ENCODE measurements at regions not wholly inside any gene's neighbourhood (a gene's known extent, or its start where the extent isn't known, plus 50 kb on each side); places are given as distances from the start of the nearest gene placed in this dataset.
"Not testable (repeated sequence)": the region's sequence is repeated elsewhere in the genome, so short reads cannot be mapped to it uniquely, and the experiment has no call there.

DNA sequence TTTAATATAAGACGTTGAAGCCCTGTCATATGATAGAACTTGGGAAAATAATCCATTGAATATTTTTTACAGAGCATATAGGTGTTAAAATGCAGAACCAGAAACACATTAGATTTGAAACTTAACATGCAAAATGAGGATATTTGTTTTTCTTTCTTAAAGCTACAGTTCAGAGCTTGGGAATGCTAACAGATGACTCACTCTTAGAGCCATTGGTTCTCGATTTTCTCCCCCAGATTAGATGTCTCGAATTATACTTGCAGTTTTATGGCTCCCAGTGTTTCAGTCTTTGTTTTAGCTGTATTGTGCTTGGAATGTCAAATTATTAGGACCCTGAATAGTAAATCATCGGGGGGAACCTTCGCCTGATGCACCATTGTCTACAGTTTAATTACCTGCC is 575.7 kb upstream of the ZP4 start:
- Histone ChIP-seq H3K4me3 (ENCODE audit: low read depth in 1 of 2, low read length in 2 of 2) (no peak overlapping the region), H3K9ac (ENCODE audit: low read depth in 1 of 2, low read length in 2 of 2) (no peak overlapping the region), H3K4me1 (ENCODE audit: control insufficient read depth in 1 of 2, insufficient read depth in 2 of 2, low read length in 2 of 2) (no peaks in the 10 kb centered on the region), H3K9me3 (ENCODE audit: control insufficient read depth in 1 of 2, low read length in 2 of 2) (no peaks in the 10 kb centered on the region), H3K27ac (ENCODE audit: low read depth, low read length) (no peak overlapping the region), H3K36me3 (ENCODE audit: control insufficient read depth in 1 of 2, insufficient read depth in 2 of 2, low read length in 2 of 2) (no peaks in the 10 kb centered on the region), H3K27me3 (ENCODE audit: control insufficient read depth in 1 of 2, insufficient read depth in 2 of 2, low read length in 2 of 2) (no peaks in the 10 kb centered on the region)

DNA sequence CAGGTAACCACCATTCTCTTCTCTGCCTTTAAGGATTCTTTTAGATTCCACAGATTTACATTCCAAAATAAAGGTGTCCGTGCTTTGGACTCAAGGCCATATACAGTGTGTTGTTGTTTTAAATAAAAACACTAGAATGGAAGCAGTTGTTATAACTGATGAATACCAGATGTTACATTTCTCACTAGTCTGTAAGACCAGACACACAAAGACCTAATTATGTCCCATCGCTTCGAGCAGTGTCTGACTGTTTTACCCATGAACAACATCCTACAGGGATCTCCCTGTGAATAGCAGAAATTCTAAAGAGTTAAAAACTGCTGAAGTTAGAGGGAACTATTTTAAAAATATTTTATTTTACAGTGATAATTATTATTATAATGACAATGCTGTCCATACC is 574.7 kb upstream of the ZP4 start:
- H3K4me1 ChIP-seq (ENCODE audit: control insufficient read depth in 1 of 2, insufficient read depth in 2 of 2, low read length in 2 of 2): no peaks in the 10 kb centered on the region
- no peak overlapping the region for H3K4me3 ChIP-seq (ENCODE audit: low read depth in 1 of 2, low read length in 2 of 2)
- H3K27ac ChIP-seq (ENCODE audit: low read depth, low read length): no peak overlapping the region
- no peaks in the 10 kb centered on the region for H3K9me3 ChIP-seq (ENCODE audit: control insufficient read depth in 1 of 2, low read length in 2 of 2)
- no peak overlapping the region for H3K9ac ChIP-seq (ENCODE audit: low read depth in 1 of 2, low read length in 2 of 2)
- H3K27me3 ChIP-seq (ENCODE audit: control insufficient read depth in 1 of 2, insufficient read depth in 2 of 2, low read length in 2 of 2): no peaks in the 10 kb centered on the region
- H3K36me3 ChIP-seq (ENCODE audit: control insufficient read depth in 1 of 2, insufficient read depth in 2 of 2, low read length in 2 of 2): no peaks in the 10 kb centered on the region

DNA sequence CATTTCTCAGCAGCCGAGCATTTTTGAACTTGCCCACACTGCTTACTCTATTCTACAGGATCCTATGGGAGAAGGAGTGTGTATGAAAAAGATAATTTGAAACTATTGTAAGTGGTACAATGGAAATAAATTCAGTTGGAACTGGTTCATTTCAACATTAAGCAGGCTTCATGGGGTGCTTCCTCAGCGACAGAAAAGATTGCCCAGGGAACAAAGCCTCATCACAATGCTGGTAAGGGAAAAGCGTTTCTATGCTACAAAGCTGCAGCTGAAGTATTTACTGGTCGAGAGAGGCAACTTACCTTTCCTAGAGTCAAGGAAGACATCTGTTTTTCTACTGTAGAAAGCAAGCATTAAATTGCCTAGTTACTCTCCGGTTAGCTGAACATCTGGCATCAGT is 568.2 kb upstream of the ZP4 start:
- Histone ChIP-seq H3K27me3 (ENCODE audit: control insufficient read depth in 1 of 2, insufficient read depth in 2 of 2, low read length in 2 of 2) (no peaks in the 10 kb centered on the region), H3K9me3 (ENCODE audit: control insufficient read depth in 1 of 2, low read length in 2 of 2) (no peaks in the 10 kb centered on the region), H3K27ac (ENCODE audit: low read depth, low read length) (no peak overlapping the region), H3K4me1 (ENCODE audit: control insufficient read depth in 1 of 2, insufficient read depth in 2 of 2, low read length in 2 of 2) (no peaks in the 10 kb centered on the region), H3K4me3 (ENCODE audit: low read depth in 1 of 2, low read length in 2 of 2) (no peak overlapping the region), H3K9ac (ENCODE audit: low read depth in 1 of 2, low read length in 2 of 2) (no peak overlapping the region), H3K36me3 (ENCODE audit: control insufficient read depth in 1 of 2, insufficient read depth in 2 of 2, low read length in 2 of 2) (no peaks in the 10 kb centered on the region)

DNA sequence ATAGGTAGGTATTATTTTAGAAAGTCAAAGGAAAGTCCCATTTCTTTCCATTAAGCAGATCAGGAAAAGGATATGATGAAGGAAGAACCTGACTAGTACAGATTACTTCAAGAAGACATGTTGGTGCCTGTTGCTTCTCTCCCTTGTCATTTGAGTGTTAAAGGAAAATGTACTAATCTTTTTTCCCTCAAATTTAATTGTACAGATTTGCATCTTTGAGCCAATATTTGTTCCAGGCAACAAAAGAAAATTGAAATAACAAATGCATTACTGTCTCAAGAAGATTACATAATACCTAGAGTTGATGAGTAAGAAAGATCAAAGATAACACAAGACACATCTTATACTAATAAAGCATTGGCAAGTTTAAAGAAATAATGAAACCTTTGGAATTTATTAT is 566.9 kb upstream of the ZP4 start:
- no peaks in the 10 kb centered on the region for H3K36me3 ChIP-seq (ENCODE audit: control insufficient read depth in 1 of 2, insufficient read depth in 2 of 2, low read length in 2 of 2)
- no peak overlapping the region for H3K4me3 ChIP-seq (ENCODE audit: low read depth in 1 of 2, low read length in 2 of 2)
- no peaks in the 10 kb centered on the region for H3K27me3 ChIP-seq (ENCODE audit: control insufficient read depth in 1 of 2, insufficient read depth in 2 of 2, low read length in 2 of 2)
- no peaks in the 10 kb centered on the region for H3K4me1 ChIP-seq (ENCODE audit: control insufficient read depth in 1 of 2, insufficient read depth in 2 of 2, low read length in 2 of 2)
- no peak overlapping the region for H3K9ac ChIP-seq (ENCODE audit: low read depth in 1 of 2, low read length in 2 of 2)
- H3K27ac ChIP-seq (ENCODE audit: low read depth, low read length): no peak overlapping the region
- no peaks in the 10 kb centered on the region for H3K9me3 ChIP-seq (ENCODE audit: control insufficient read depth in 1 of 2, low read length in 2 of 2)

DNA sequence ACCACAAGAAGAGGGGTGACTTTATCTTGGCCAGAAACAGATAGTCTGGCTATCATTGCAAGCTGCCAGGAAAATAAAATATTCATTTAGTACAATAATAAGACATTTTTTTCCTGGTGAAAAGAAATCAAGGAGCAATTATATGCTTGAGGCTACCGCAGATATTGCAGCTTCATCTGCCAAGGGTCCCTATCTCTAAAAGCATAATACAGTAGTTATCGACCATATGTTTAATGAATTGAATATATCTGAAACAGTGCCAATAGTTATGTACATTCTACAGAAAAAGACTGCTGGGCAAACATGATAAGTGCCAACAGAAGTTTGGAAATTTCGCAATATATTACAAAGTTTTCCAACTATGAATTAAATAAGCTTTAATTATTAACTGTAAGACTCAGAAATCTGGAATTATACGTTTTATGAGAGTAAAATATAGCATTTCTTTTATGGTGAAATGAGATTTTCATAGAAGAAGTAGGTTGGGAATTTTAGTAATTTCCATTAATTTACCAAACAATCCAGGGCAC is 561.1 kb upstream of the ZP4 start:
- H3K4me3 ChIP-seq (ENCODE audit: low read depth in 1 of 2, low read length in 2 of 2): no peak overlapping the region
- H3K9me3 ChIP-seq (ENCODE audit: control insufficient read depth in 1 of 2, low read length in 2 of 2): no peaks in the 10 kb centered on the region
- no peaks in the 10 kb centered on the region for H3K27me3 ChIP-seq (ENCODE audit: control insufficient read depth in 1 of 2, insufficient read depth in 2 of 2, low read length in 2 of 2)
- no peaks in the 10 kb centered on the region for H3K36me3 ChIP-seq (ENCODE audit: control insufficient read depth in 1 of 2, insufficient read depth in 2 of 2, low read length in 2 of 2)
- no peaks in the 10 kb centered on the region for H3K4me1 ChIP-seq (ENCODE audit: control insufficient read depth in 1 of 2, insufficient read depth in 2 of 2, low read length in 2 of 2)
- no peak overlapping the region for H3K27ac ChIP-seq (ENCODE audit: low read depth, low read length)
- no peak overlapping the region for H3K9ac ChIP-seq (ENCODE audit: low read depth in 1 of 2, low read length in 2 of 2)

DNA sequence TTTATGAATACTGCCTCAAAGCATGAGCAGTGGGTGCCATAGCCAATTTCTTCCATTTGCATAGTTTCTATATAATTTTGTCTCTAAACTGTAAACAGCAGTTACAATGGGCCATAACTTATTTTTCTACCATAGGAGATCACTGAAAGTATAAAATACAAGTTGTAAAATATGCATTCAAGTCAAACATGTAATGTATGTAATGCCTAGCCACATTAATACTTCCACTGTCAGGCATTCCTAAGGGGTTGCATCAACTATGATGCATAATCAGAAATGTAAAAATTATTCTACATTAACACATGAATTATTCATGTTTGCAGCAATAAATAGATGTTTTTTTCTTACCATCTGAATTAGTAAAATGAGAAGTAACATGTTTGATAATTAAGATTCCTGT is 560.3 kb upstream of the ZP4 start:
- H3K9ac ChIP-seq (ENCODE audit: low read depth in 1 of 2, low read length in 2 of 2): no peak overlapping the region
- no peak overlapping the region for H3K27ac ChIP-seq (ENCODE audit: low read depth, low read length)
- H3K4me1 ChIP-seq (ENCODE audit: control insufficient read depth in 1 of 2, insufficient read depth in 2 of 2, low read length in 2 of 2): no peaks in the 10 kb centered on the region
- H3K36me3 ChIP-seq (ENCODE audit: control insufficient read depth in 1 of 2, insufficient read depth in 2 of 2, low read length in 2 of 2): no peaks in the 10 kb centered on the region
- H3K4me3 ChIP-seq (ENCODE audit: low read depth in 1 of 2, low read length in 2 of 2): no peak overlapping the region
- no peaks in the 10 kb centered on the region for H3K9me3 ChIP-seq (ENCODE audit: control insufficient read depth in 1 of 2, low read length in 2 of 2)
- H3K27me3 ChIP-seq (ENCODE audit: control insufficient read depth in 1 of 2, insufficient read depth in 2 of 2, low read length in 2 of 2): no peaks in the 10 kb centered on the region

DNA sequence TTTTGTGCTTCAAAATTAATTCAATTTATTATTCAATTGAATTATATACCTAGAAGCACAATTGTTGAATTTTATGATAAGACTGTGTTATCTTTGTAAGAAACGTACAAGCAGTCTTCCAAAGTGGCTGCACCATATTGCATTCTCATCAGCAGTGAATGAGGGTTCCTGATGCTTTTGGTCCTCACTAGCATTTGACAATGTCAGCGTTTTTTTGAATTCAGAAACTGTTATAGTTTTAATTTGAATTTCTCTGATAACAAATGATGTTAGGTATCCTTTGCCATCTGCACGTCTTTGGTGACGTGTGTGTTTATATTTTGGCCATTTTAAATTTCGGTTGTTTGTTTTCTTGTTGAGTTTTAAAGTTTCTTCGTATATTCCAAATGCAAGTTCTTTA is 553.0 kb upstream of the ZP4 start:
- Histone ChIP-seq H3K36me3 (ENCODE audit: control insufficient read depth in 1 of 2, insufficient read depth in 2 of 2, low read length in 2 of 2) (no peaks in the 10 kb centered on the region), H3K27me3 (ENCODE audit: control insufficient read depth in 1 of 2, insufficient read depth in 2 of 2, low read length in 2 of 2) (no peaks in the 10 kb centered on the region)

DNA sequence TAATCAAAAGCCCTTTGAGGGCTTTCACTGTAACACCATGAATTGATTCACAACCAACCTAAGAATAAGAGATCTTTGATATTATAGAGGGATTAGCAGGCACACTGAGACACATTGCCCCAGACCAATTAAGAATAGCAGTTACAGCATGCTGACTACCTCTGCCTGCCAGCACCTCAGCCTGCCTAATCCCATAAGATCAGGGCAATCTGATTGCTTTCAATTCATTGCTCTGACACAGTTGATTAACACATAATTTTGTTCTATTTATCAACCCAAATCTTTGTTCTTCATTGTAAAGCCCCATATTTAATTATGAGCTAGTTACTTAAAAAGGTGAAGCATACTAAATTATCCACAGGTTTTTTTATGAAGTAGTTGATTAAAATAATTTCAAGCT is 548.8 kb upstream of the ZP4 start:
- no peak overlapping the region for H3K9ac ChIP-seq (ENCODE audit: low read depth in 1 of 2, low read length in 2 of 2)
- H3K27ac ChIP-seq (ENCODE audit: low read depth, low read length): no peak overlapping the region
- no peaks in the 10 kb centered on the region for H3K36me3 ChIP-seq (ENCODE audit: control insufficient read depth in 1 of 2, insufficient read depth in 2 of 2, low read length in 2 of 2)
- no peaks in the 10 kb centered on the region for H3K27me3 ChIP-seq (ENCODE audit: control insufficient read depth in 1 of 2, insufficient read depth in 2 of 2, low read length in 2 of 2)
- H3K4me3 ChIP-seq (ENCODE audit: low read depth in 1 of 2, low read length in 2 of 2): no peak overlapping the region
- H3K9me3 ChIP-seq (ENCODE audit: control insufficient read depth in 1 of 2, low read length in 2 of 2): no peaks in the 10 kb centered on the region
- no peaks in the 10 kb centered on the region for H3K4me1 ChIP-seq (ENCODE audit: control insufficient read depth in 1 of 2, insufficient read depth in 2 of 2, low read length in 2 of 2)

More for the DNA sequence above, 553.0 kb upstream of the ZP4 start:
- H3K9me3 ChIP-seq (ENCODE audit: control insufficient read depth in 1 of 2, low read length in 2 of 2): no peaks in the 10 kb centered on the region
- H3K4me1 ChIP-seq (ENCODE audit: control insufficient read depth in 1 of 2, insufficient read depth in 2 of 2, low read length in 2 of 2): no peaks in the 10 kb centered on the region
- no peak overlapping the region for H3K27ac ChIP-seq (ENCODE audit: low read depth, low read length)
- no peak overlapping the region for H3K9ac ChIP-seq (ENCODE audit: low read depth in 1 of 2, low read length in 2 of 2)
- H3K4me3 ChIP-seq (ENCODE audit: low read depth in 1 of 2, low read length in 2 of 2): no peak overlapping the region

DNA sequence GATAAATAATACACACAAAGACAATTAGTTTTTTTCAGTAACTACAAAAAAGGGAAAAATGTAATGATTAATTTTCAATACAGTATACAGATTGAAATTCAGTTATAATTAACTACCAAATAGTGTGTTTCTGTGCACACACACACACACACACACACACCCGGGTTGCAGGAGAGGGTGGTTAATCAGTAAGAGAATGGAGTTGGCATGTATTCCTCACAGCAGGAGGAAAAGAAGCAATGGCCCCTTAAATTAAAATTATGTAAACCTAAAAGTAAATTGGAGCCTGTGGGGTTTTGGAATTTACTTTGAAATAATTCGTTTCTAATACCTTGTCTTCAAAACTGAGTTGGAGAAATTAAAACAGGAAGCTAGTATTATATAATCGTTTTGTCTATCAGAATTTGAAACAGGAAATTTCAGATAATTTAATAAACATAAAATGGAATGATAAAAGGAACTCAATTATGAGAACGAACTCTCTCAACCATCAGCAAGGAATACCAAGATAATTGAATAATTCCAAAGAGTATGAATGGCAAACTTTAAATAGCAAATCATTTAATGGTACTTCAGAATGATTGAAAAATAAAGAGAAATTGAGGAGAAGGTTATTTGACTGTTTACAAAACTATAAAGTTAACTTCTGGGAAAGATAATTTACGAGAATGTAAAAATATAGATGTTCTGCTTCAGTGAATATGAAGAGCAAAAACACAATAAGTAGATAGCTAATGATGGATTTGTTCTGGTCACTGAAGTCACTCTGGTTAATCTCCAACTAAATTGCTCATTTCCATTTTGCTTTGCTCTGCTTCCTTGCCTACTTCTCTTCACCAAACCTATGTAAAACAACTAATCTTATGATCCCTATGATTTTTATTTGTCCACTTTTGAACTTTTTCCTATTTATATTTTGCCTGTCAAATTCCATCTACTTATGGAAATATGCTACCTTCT is 547.9 kb upstream of the ZP4 start:
- Histone ChIP-seq H3K4me3 (ENCODE audit: low read depth in 1 of 2, low read length in 2 of 2) (no peak overlapping the region), H3K9me3 (ENCODE audit: control insufficient read depth in 1 of 2, low read length in 2 of 2) (no peaks in the 10 kb centered on the region), H3K36me3 (ENCODE audit: control insufficient read depth in 1 of 2, insufficient read depth in 2 of 2, low read length in 2 of 2) (no peaks in the 10 kb centered on the region), H3K27me3 (ENCODE audit: control insufficient read depth in 1 of 2, insufficient read depth in 2 of 2, low read length in 2 of 2) (no peaks in the 10 kb centered on the region), H3K27ac (ENCODE audit: low read depth, low read length) (no peak overlapping the region), H3K9ac (ENCODE audit: low read depth in 1 of 2, low read length in 2 of 2) (no peak overlapping the region), H3K4me1 (ENCODE audit: control insufficient read depth in 1 of 2, insufficient read depth in 2 of 2, low read length in 2 of 2) (no peaks in the 10 kb centered on the region)

DNA sequence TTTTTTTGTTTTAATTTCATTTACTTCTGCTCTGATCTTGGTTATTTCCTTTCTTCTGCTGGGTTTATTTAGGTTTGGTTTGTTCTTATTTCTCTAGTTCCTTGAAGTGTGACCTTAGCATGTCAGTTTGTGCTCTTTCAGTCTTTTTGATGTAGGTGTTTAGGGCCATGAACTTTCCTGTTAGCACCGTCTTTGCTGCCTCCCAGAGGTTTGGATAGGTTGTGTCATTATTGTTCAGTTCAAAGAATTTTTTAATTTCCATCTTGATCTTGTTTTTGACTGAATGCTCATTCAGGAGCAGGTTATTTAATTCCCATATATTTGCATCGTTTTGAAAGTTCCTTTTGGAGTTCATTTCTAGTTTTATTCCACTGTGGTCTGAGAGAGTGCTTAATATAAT is 539.0 kb upstream of the ZP4 start:
- H3K9ac ChIP-seq (ENCODE audit: low read depth in 1 of 2, low read length in 2 of 2); H3K4me3 ChIP-seq (ENCODE audit: low read depth in 1 of 2, low read length in 2 of 2); H3K27ac ChIP-seq (ENCODE audit: low read depth, low read length); H3K9me3 ChIP-seq (ENCODE audit: control insufficient read depth in 1 of 2, low read length in 2 of 2); H3K27me3 ChIP-seq (ENCODE audit: control insufficient read depth in 1 of 2, insufficient read depth in 2 of 2, low read length in 2 of 2); H3K4me1 ChIP-seq (ENCODE audit: control insufficient read depth in 1 of 2, insufficient read depth in 2 of 2, low read length in 2 of 2); H3K36me3 ChIP-seq (ENCODE audit: control insufficient read depth in 1 of 2, insufficient read depth in 2 of 2, low read length in 2 of 2): not testable (repeated sequence)
